Erythroblast (primary cell): ENCODE measurements at regions not wholly inside any gene's neighbourhood (a gene's known extent, or its start where the extent isn't known, plus 50 kb on each side); places are given as distances from the start of the nearest gene placed in this dataset.

Experiments
- DNase-seq, 2 experiments: peaks; one replicate each; lab custom pipeline; 2025; lab: John Stamatoyannopoulos, UW
- GATA1 ChIP-seq: IDR thresholded peaks from 2 replicates; pipeline ENCODE4 v1.6.1; 2011; ENCODE audit warnings: low read depth, mild to moderate bottlenecking, control low read depth, low read length, moderate library complexity
- POLR2A ChIP-seq: IDR thresholded peaks from 2 replicates; pipeline ENCODE4 v1.6.1; 2011; ENCODE audit warnings: mild to moderate bottlenecking, low read length

- no peak for TF ChIP-seq GATA1
- TF ChIP-seq POLR2A, result no peak
Observed at GRCh38 chr6:135791441-135791840, 60.1 kb upstream of the PDE7B start.

GRCh38 chr6:135796643-135797305 lies 54.7 kb upstream of the PDE7B start:
- TF ChIP-seq POLR2A (no peak), GATA1 (no peak)
- DNase-seq, result no peak

More at GRCh38 chr6:135791441-135791840, 60.1 kb upstream of the PDE7B start:
- no peak for DNase-seq

GRCh38 chr6:135797361-135797760 lies 54.1 kb upstream of the PDE7B start:
- no peak for TF ChIP-seq POLR2A
- no peak for DNase-seq

- DNase-seq, result no peak
- TF ChIP-seq GATA1, result no peak
- no peak for TF ChIP-seq POLR2A
Observed at GRCh38 chr6:135798751-135799515, 52.6 kb upstream of the PDE7B start.
